ENCODE measurements at regions not wholly inside any gene's neighbourhood (a gene's known extent, or its start where the extent isn't known, plus 50 kb on each side); places are given as distances from the start of the nearest gene placed in this dataset.

- Mint-ChIP-seq H3K4me1 (peaks cover 3% of the 10 kb centered on the region), H3K27ac (no peak overlapping the region), H3K9me3 (no peaks in the 10 kb centered on the region), H3K36me3 (ENCODE audit: low read depth) (no peaks in the 10 kb centered on the region), H3K4me3 (no peak overlapping the region), H3K27me3 (peaks cover 29% of the 10 kb centered on the region)
- ATAC-seq (ENCODE audit: low read depth) (no peak), DNase-seq (no peak)
- ChIA-PET POLR2A (no interaction called here), CTCF (no interaction called here)
- intact Hi-C loops (cut with micrococcal nuclease) = no loop called here
- TF ChIP-seq CTCF (IDR thresholded peaks at IDR 0.05) = no peak
These were observed 157.6 kb upstream of the LMO4 start for GRCh38 chr1:87170931-87171598.

GRCh38 chr1:87173231-87173630 lies 155.4 kb upstream of the LMO4 start:
- ChIA-PET CTCF (interaction anchor here (1.0 kb wide), 1 partner anchor 13 kb away, joined by 3 read pairs; no protein-coding TSS in a partner anchor), POLR2A (no interaction called here)
- no peak overlapping the region for H3K27ac Mint-ChIP-seq
- no peak for DNase-seq
- H3K36me3 Mint-ChIP-seq (ENCODE audit: low read depth) = no peaks in the 10 kb centered on the region
- H3K4me1 Mint-ChIP-seq = peaks cover 9% of the 10 kb centered on the region
- H3K4me3 Mint-ChIP-seq = no peak overlapping the region
- no peak for ATAC-seq (ENCODE audit: low read depth)
- no peak for TF ChIP-seq CTCF (IDR thresholded peaks at IDR 0.05)
- intact Hi-C loops (cut with micrococcal nuclease) = no loop called here
- H3K9me3 Mint-ChIP-seq = no peaks in the 10 kb centered on the region
- H3K27me3 Mint-ChIP-seq = peaks cover 29% of the 10 kb centered on the region

DNA sequence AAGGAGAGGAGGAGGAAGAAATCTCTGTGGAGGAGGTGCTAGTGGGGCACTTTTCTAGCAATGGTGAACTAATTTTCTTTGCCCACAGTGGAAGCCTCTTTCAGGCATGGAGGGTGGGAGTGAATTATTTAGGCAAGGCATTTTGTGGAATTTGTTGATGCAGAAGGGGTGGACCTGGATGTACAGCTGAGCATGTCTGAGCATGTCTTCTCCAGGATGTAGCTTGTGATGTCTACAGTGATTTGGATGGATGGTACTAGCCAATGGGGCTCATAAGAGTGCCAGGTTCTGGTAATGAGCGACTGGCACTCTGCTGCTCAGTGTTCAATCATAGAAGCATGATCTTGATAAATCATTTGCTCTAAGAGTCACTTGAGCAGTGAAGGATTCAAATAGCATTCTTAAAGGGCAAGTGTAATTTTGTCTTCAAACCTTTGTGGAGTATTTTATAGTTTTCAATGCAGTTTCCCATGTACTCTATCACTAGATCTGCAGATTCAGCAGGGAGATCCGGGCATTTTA lies 153.9 kb upstream of the LMO4 start:
- Mint-ChIP-seq H3K4me1 (peaks cover 9% of the 10 kb centered on the region), H3K36me3 (ENCODE audit: low read depth) (no peaks in the 10 kb centered on the region), H3K27me3 (peaks cover 33% of the 10 kb centered on the region), H3K27ac (no peak overlapping the region), H3K9me3 (no peaks in the 10 kb centered on the region), H3K4me3 (no peak overlapping the region)
- no peak for TF ChIP-seq CTCF (IDR thresholded peaks at IDR 0.05)
- ATAC-seq (ENCODE audit: low read depth) = no peak
- intact Hi-C loops (cut with micrococcal nuclease) = no loop called here
- no peak for DNase-seq
- CTCF ChIA-PET = no interaction called here
- POLR2A ChIA-PET = no interaction called here

GRCh38 chr1:87176087-87176486 lies 152.6 kb upstream of the LMO4 start:
- no peak overlapping the region for H3K4me3 Mint-ChIP-seq
- no peaks in the 10 kb centered on the region for H3K9me3 Mint-ChIP-seq
- peaks cover 32% of the 10 kb centered on the region for H3K27me3 Mint-ChIP-seq
- no peak overlapping the region for H3K27ac Mint-ChIP-seq
- intact Hi-C loops (cut with micrococcal nuclease) = no loop called here
- ATAC-seq (ENCODE audit: low read depth) = peak; percentile 10
- no peak for TF ChIP-seq CTCF (IDR thresholded peaks at IDR 0.05)
- CTCF ChIA-PET = no interaction called here
- POLR2A ChIA-PET = no interaction called here
- peaks cover 9% of the 10 kb centered on the region for H3K4me1 Mint-ChIP-seq
- no peaks in the 10 kb centered on the region for H3K36me3 Mint-ChIP-seq (ENCODE audit: low read depth)
- DNase-seq = no peak

GRCh38 chr1:87176514-87176913 lies 152.2 kb upstream of the LMO4 start:
- ChIA-PET POLR2A (no interaction called here), CTCF (no interaction called here)
- Mint-ChIP-seq H3K27ac (no peak overlapping the region), H3K4me1 (peaks cover 9% of the 10 kb centered on the region), H3K27me3 (peaks cover 32% of the 10 kb centered on the region), H3K36me3 (ENCODE audit: low read depth) (no peaks in the 10 kb centered on the region), H3K4me3 (no peak overlapping the region), H3K9me3 (no peaks in the 10 kb centered on the region)
- no peak for TF ChIP-seq CTCF (IDR thresholded peaks at IDR 0.05)
- DNase-seq (no peak), ATAC-seq (ENCODE audit: low read depth) (no peak)
- intact Hi-C loops (cut with micrococcal nuclease) = no loop called here
